RWPE2 (cell line): ENCODE measurements at regions not wholly inside any gene's neighbourhood (a gene's known extent, or its start where the extent isn't known, plus 50 kb on each side); places are given as distances from the start of the nearest gene placed in this dataset.

ENCODE experiments used
- ATAC-seq: fragments of 200-7000 bp; cut with Tn5 transposase; 3 replicates; pipeline ENCODE4 v1.9.1; 2021; ENCODE audit warnings: low read depth
- DNase-seq: peaks from one replicate; pipeline ENCODE4 v3.0.0-alpha.2; 2020; ENCODE audit warnings: low spot score
- H3K27ac ChIP-seq: fragments of 450-650 bp; 2 replicates; pipeline ENCODE4 v1.5.1; 2017; ENCODE audit warnings: mild to moderate bottlenecking; ENCODE audit not compliant: poor library complexity, severe bottlenecking
- H3K27me3 ChIP-seq: fragments of 250-450 bp; sonication (Bioruptor Pico); 2 replicates; pipeline ENCODE4 v1.5.1; 2021; ENCODE audit warnings: mild to moderate bottlenecking, moderate library complexity; ENCODE audit not compliant: insufficient read depth, poor library complexity, severe bottlenecking
- H3K36me3 ChIP-seq: fragments of 250-450 bp; sonication (Bioruptor Pico); 2 replicates; pipeline ENCODE4 v1.5.1; 2020; ENCODE audit warnings: low read depth, mild to moderate bottlenecking, moderate library complexity
- H3K4me1 ChIP-seq: fragments of 250-450 bp; sonication (Bioruptor Pico); 2 replicates; pipeline ENCODE4 v1.5.1; 2021; ENCODE audit warnings: mild to moderate bottlenecking, moderate library complexity; ENCODE audit not compliant: insufficient read depth, poor library complexity, severe bottlenecking
- H3K4me3 ChIP-seq: fragments of 250-450 bp; sonication (Bioruptor Pico); 2 replicates; pipeline ENCODE4 v1.5.1; 2021; ENCODE audit warnings: mild to moderate bottlenecking, moderate library complexity; ENCODE audit not compliant: severe bottlenecking
- H3K9me3 ChIP-seq: fragments of 250-450 bp; sonication (Bioruptor Pico); 2 replicates; pipeline ENCODE4 v1.5.1; 2021; ENCODE audit warnings: mild to moderate bottlenecking, moderate library complexity; ENCODE audit not compliant: severe bottlenecking
- TF ChIP-seq, protein P1 (sequence below): fragments of 450-650 bp; IDR thresholded peaks from one replicate; pipeline ENCODE4 v1.5.1; 2017; ENCODE audit warnings: mild to moderate bottlenecking, moderate library complexity; ENCODE audit not compliant: poor library complexity, severe bottlenecking

DNA sequence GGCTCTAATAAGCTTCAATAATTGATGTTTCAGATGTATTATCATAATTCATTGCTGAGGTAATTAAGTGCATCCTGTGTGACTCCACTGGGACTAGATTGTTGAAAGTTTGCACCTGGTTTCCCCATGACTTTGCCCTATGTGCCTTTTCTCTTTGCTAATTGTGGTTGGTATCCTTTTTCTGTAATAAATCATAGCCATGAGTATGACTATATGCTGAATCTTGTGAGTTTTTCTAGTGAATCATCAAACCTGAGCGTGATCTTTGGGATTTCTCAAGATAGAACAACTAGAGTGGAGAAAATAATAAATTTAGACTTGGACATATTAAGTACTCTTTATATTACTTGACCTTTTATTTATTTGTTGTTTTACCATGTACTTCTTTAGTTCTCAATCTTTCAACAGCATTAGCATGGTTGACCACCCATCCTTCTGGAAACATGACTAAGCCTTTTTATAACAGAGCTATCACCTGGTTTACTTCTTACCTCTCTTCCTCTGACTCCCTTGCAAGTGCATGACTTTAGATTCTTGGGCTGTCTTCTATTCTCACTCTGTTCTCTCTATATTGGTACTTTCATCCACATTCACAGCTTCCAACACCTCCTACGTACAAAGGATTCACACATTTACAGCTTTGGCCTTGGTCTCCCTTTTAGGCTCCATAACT is 239.6 kb upstream of the TAS2R1 start:
- peaks cover 22% of the 10 kb centered on the region for H3K4me1 ChIP-seq
- peak; percentile 94 for ATAC-seq
- TF ChIP-seq, protein P1, sequence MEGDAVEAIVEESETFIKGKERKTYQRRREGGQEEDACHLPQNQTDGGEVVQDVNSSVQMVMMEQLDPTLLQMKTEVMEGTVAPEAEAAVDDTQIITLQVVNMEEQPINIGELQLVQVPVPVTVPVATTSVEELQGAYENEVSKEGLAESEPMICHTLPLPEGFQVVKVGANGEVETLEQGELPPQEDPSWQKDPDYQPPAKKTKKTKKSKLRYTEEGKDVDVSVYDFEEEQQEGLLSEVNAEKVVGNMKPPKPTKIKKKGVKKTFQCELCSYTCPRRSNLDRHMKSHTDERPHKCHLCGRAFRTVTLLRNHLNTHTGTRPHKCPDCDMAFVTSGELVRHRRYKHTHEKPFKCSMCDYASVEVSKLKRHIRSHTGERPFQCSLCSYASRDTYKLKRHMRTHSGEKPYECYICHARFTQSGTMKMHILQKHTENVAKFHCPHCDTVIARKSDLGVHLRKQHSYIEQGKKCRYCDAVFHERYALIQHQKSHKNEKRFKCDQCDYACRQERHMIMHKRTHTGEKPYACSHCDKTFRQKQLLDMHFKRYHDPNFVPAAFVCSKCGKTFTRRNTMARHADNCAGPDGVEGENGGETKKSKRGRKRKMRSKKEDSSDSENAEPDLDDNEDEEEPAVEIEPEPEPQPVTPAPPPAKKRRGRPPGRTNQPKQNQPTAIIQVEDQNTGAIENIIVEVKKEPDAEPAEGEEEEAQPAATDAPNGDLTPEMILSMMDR, result no peak
- peak overlapping the region; percentile 80 for H3K27ac ChIP-seq
- peaks cover 20% of the 10 kb centered on the region for H3K9me3 ChIP-seq
- no peak for DNase-seq
- H3K4me3 ChIP-seq, result no peak overlapping the region
- no peaks in the 10 kb centered on the region for H3K27me3 ChIP-seq
- no peaks in the 10 kb centered on the region for H3K36me3 ChIP-seq

DNA sequence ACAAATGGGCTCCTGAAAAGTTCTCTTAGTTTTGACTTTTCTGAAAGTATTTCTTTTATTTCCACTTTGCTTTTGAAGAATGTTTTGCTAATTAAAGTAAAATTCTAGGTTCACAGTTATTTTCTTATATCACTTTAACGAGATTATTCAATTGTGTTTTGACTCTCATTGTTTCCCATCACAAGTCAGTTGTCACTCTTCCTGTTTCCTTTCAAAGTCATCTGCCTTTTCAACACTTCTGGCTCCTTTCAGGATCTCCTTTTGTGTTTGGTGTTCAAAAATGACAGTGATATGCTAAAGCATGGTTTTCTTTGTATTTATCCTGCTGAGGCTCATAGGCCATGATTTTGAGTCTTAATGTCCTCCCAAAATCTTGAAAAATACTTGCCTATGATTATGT is 235.4 kb upstream of the TAS2R1 start:
- no peak overlapping the region for H3K4me3 ChIP-seq
- DNase-seq (no peak), ATAC-seq (no peak)
- H3K9me3 ChIP-seq, result peaks cover 20% of the 10 kb centered on the region
- TF ChIP-seq, protein P1, result no peak
- no peaks in the 10 kb centered on the region for H3K36me3 ChIP-seq
- H3K4me1 ChIP-seq, result peaks cover 15% of the 10 kb centered on the region
- H3K27me3 ChIP-seq, result no peaks in the 10 kb centered on the region
- no peak overlapping the region for H3K27ac ChIP-seq

DNA sequence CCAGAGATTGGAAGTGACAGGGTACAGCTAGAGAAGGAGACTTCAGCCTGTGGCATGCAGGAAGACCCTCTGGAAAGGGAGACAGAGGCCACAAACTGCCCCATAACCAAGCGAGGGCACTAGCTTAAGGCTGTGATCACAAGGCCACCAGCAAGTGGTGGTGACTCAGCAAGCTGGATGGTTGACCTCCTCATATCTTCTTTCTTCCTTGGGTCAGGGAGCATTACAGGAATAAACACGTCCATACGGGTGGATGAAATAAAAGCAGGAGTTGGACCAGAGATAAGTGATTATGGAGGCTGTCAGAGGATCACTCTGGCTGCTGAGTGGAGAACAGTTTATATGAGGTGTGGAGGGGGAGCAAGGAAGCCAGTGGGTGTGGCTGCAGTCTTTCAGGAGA is 234.6 kb upstream of the TAS2R1 start:
- TF ChIP-seq, protein P1, result no peak
- H3K27me3 ChIP-seq, result no peaks in the 10 kb centered on the region
- peaks cover 20% of the 10 kb centered on the region for H3K9me3 ChIP-seq
- no peak for ATAC-seq
- H3K27ac ChIP-seq, result no peak overlapping the region
- H3K4me1 ChIP-seq, result peaks cover 8% of the 10 kb centered on the region
- no peak overlapping the region for H3K4me3 ChIP-seq
- DNase-seq, result no peak
- H3K36me3 ChIP-seq, result no peaks in the 10 kb centered on the region

DNA sequence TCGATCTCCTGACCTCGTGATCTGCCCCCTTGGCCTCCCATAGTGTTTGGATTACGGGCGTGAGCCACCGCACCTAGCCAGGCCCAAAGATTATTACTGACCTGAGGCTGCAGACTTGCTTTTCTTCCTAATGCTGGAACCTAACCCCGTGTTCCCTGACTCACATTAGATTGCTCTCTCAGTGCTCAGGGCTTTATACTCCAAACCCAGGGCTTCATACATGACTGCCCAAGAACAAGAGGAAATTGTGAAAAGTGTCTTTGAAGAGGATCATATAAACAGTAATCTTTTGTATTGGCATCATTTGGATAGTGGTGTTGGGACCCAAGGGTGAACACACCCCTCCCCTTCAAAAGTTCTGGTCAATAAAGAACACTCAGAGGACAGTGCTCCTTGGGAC is 233.3 kb upstream of the TAS2R1 start:
- no peak for DNase-seq
- H3K36me3 ChIP-seq, result no peaks in the 10 kb centered on the region
- ATAC-seq, result no peak

More for the DNA sequence above, 233.3 kb upstream of the TAS2R1 start:
- no peaks in the 10 kb centered on the region for H3K27me3 ChIP-seq
- peaks cover 20% of the 10 kb centered on the region for H3K9me3 ChIP-seq
- no peak overlapping the region for H3K27ac ChIP-seq
- H3K4me1 ChIP-seq, result no peaks in the 10 kb centered on the region
- H3K4me3 ChIP-seq, result no peak overlapping the region
- TF ChIP-seq, protein P1, result no peak
